Glutamatergic neuron (in vitro differentiated cells): ENCODE measurements at regions not wholly inside any gene's neighbourhood (a gene's known extent, or its start where the extent isn't known, plus 50 kb on each side); places are given as distances from the start of the nearest gene placed in this dataset.

Source experiments
- DNase-seq: peaks from one replicate; pipeline ENCODE4 v3.0.0; 2022
- H3K27ac Mint-ChIP-seq: one replicate; pipeline ENCODE4 v1.8.0; 2020; ENCODE audit warnings: mild to moderate bottlenecking, mixed read lengths, inconsistent platforms; ENCODE audit not compliant: unreplicated experiment
- H3K27me3 Mint-ChIP-seq: one replicate; pipeline ENCODE4 v1.8.0; 2020; ENCODE audit warnings: mild to moderate bottlenecking, moderate library complexity, mixed read lengths, inconsistent platforms; ENCODE audit not compliant: unreplicated experiment
- H3K36me3 Mint-ChIP-seq: one replicate; pipeline ENCODE4 v1.8.0; 2020; ENCODE audit warnings: mild to moderate bottlenecking, mixed read lengths, inconsistent platforms; ENCODE audit not compliant: unreplicated experiment
- H3K4me1 Mint-ChIP-seq: one replicate; pipeline ENCODE4 v1.8.0; 2020; ENCODE audit warnings: mild to moderate bottlenecking, low read depth, mixed read lengths, inconsistent platforms; ENCODE audit not compliant: unreplicated experiment
- H3K4me3 Mint-ChIP-seq: one replicate; pipeline ENCODE4 v1.8.0; 2020; ENCODE audit warnings: mild to moderate bottlenecking, mixed read lengths, inconsistent platforms; ENCODE audit not compliant: unreplicated experiment
- H3K9me3 Mint-ChIP-seq: one replicate; pipeline ENCODE4 v1.8.0; 2020; ENCODE audit warnings: mild to moderate bottlenecking, moderate library complexity, mixed read lengths, inconsistent platforms; ENCODE audit not compliant: unreplicated experiment
- CTCF ChIP-seq: fragments of 200-600 bp; sonication (generic); IDR thresholded peaks from one replicate; pipeline ENCODE4 v1.5.0; 2021; ENCODE audit not compliant: partially characterized antibody, unreplicated experiment

- Mint-ChIP-seq H3K4me1 (peaks cover 11% of the 10 kb centered on the region), H3K27ac (no peak overlapping the region), H3K27me3 (peaks cover 4% of the 10 kb centered on the region), H3K4me3 (no peak overlapping the region), H3K9me3 (peaks cover 3% of the 10 kb centered on the region), H3K36me3 (no peaks in the 10 kb centered on the region)
- TF ChIP-seq CTCF, result no peak
- no peak for DNase-seq
These were observed 273.1 kb downstream of the SP3 start for GRCh38 chr2:173692068-173692467.

- H3K4me1 Mint-ChIP-seq, result peaks cover 10% of the 10 kb centered on the region
- no peak overlapping the region for H3K4me3 Mint-ChIP-seq
- no peaks in the 10 kb centered on the region for H3K27me3 Mint-ChIP-seq
- DNase-seq, result no peak
- H3K36me3 Mint-ChIP-seq, result no peaks in the 10 kb centered on the region
- H3K9me3 Mint-ChIP-seq, result no peaks in the 10 kb centered on the region
- TF ChIP-seq CTCF, result no peak
- H3K27ac Mint-ChIP-seq, result no peak overlapping the region
These were observed 272.1 kb downstream of the SP3 start for GRCh38 chr2:173693044-173693589.

- TF ChIP-seq CTCF, result no peak
- no peaks in the 10 kb centered on the region for H3K27me3 Mint-ChIP-seq
- no peaks in the 10 kb centered on the region for H3K36me3 Mint-ChIP-seq
- H3K4me1 Mint-ChIP-seq, result peaks cover 7% of the 10 kb centered on the region
- H3K9me3 Mint-ChIP-seq, result no peaks in the 10 kb centered on the region
- DNase-seq, result no peak
- no peak overlapping the region for H3K27ac Mint-ChIP-seq
- no peak overlapping the region for H3K4me3 Mint-ChIP-seq
These were observed 268.9 kb downstream of the SP3 start for GRCh38 chr2:173696274-173696673.

GRCh38 chr2:173697929-173698328 lies 267.2 kb downstream of the SP3 start:
- no peak for TF ChIP-seq CTCF
- no peaks in the 10 kb centered on the region for H3K36me3 Mint-ChIP-seq
- no peak overlapping the region for H3K4me3 Mint-ChIP-seq
- no peak for DNase-seq
- H3K4me1 Mint-ChIP-seq, result peaks cover 3% of the 10 kb centered on the region
- H3K27ac Mint-ChIP-seq, result no peak overlapping the region
- no peaks in the 10 kb centered on the region for H3K27me3 Mint-ChIP-seq
- H3K9me3 Mint-ChIP-seq, result no peaks in the 10 kb centered on the region

DNA sequence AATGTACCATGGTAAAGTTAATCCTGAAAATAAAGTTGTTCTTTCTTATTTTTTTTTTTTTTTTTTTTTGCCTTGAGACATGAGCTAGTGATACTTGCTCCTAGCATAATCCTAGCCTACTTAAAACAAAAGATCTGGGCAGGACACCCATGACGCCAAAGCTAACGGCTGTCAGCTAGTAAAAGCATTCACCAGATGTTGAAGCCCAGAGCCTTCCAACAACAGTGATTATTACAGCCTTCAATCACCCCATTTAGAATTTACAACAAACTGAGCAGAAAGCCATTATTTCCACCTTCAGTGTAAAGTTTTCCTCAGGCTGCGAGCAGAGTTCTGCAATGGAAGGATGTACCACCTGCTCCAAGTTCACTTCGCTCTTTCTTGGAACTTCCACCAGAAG lies 259.5 kb downstream of the SP3 start:
- Mint-ChIP-seq H3K27ac (no peak overlapping the region), H3K9me3 (no peaks in the 10 kb centered on the region), H3K36me3 (no peaks in the 10 kb centered on the region), H3K4me3 (no peak overlapping the region), H3K4me1 (no peaks in the 10 kb centered on the region), H3K27me3 (no peaks in the 10 kb centered on the region)
- no peak for TF ChIP-seq CTCF
- DNase-seq, result no peak
